GM19372 (cell line): ENCODE measurements at regions not wholly inside any gene's neighbourhood (a gene's known extent, or its start where the extent isn't known, plus 50 kb on each side); places are given as distances from the start of the nearest gene placed in this dataset.
"Not testable (repeated sequence)": the region's sequence is repeated elsewhere in the genome, so short reads cannot be mapped to it uniquely, and the experiment has no call there.

Experiments
- ATAC-seq: cut with Tn5 transposase; IDR thresholded peaks from one replicate; pipeline ENCODE4 v1.9.1; 2021; ENCODE audit warnings: mild to moderate bottlenecking, low read depth, moderate library complexity; ENCODE audit not compliant: unreplicated experiment

DNA sequence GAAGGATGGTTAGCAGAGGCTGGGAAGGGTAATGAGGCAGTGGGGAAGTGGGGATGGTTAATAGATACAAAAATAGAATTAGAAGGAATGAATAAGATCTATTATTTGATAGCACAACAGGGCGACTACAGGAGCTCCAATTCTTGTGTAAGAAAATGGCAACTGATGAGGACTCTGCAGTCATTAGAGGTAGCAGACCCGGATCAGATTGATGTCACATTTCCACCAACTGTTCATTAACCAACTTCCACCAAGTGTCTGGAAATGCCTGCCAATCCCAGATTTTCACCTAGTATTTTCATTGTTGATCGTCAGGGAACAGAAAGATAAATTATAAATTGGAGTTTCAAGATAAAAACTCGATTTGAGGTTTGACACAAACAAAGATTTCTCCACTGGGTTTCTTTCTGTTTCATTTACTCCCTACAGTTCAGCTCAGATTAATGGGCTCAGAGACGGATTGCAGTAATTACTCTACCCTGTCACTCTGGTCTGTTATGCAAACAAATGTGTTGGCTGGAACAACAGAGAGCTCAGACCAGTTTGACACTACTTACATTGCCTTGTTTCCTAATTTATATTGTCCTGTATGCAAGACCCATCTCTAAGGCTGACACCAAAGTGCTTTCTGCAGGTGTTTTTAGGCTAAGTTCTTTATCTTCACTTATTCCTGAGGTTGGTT, 909.2 kb upstream of the PRKX start:
- no peak for ATAC-seq

DNA sequence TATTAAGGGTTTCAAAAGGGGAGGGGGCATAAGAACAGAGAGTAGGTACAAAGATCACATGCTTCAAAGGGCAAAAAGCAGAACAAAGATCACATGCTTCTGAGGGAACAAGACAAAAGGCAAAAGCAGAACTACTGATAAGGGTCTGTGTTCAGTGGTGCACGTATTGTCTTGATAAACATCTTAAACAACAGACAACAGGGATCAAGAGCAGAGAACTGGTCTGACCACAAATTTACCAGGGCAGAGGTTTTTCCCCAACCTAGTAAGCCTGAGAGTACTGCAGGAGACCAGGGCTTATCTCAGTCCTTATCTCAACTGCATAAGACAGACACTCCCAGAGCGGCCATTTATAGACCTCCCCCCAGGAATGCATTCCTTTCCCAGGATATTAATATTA, 900.2 kb upstream of the PRKX start:
- not testable (repeated sequence) for ATAC-seq

DNA sequence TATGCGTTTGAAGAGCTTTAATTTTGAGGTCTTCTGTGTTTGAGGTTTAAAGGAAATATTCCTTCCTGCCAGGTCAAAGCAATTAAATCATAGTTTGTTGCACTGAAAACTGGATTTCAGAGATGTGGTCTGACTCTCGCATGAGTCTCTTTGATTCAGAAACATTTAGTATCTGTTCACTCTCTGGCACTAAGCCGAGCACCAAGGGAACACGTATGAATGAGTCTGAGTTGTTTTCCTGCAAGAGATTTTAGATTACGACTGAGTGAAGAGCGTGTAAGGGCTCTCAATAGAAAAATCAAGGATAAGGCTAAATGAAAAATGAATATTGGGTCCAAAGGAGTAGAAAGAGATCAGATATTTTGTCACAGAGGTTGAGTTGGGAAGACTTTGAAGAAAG, 875.4 kb upstream of the PRKX start:
- no peak for ATAC-seq

DNA sequence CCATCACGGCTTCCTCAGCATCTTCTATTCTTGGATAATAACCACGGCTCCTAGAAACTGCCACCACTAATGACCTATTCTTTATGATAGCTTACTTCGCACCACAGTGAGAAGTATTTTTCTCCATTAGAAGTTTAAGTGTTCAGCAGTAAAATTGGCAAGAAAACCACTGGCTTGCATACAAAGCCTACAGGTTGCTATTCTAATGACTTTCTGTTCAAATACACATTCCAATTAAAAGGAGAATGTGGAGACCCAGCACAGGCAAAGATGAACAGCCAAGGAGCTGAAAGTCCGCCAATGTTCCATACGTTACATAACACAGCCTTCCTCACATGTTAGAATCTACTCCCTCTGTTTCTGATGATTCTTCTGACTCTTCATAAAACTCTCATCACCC, 875.0 kb upstream of the PRKX start:
- ATAC-seq = no peak

DNA sequence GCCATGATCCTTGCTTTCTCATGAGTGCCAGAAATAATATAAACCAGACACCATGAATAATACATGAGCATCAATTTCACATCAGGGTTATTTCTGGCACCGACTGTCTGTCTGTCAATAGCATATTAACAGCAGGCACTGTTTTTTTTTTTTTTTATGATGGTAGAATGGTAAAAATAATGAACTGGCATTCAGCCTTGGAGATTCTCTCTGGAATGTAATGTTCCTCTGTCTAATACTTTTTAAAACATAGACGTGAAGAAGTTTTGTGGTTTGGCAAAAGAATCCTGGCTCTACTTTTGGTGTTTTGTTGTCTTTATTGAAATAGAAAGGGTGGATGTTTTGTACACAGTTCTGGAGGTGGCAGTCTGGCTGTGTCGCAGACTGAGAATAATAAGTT, 874.6 kb upstream of the PRKX start:
- ATAC-seq = no peak

DNA sequence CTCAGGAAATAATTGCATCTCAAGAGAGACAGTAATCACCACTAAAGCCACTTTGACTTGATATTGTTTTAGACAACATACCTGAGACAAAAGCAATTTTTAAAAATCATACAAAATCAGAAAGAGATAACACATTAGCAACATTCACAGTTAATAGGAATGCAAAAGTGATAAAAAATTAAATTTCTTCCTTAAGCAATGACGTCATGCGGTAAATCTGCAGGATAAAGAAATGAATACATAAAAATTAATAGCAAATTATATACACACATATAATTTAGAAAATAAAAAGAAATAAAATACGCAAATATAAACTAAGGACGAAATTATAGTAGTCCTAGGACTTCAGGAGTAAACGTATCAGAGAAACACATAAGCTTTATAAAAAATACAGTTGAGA, 866.5 kb upstream of the PRKX start:
- no peak for ATAC-seq

DNA sequence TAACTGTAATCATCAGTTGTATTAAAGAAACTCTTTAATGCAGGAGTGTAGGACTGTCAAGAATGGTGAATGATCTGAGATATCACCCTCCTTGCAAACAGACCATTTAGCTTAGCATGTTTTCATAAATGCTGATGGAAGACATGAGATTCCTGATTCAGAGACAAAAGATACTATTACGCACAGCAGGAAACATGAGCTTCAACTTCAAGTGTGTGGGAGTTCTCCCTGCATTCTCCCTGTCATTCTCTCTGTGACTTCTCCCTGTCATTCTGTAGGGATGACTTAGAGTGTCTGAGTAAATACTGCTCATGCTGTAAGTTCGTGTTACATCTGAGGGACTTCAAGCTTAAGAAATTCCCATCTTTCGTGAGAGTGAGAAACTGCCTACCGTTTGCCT, 866.0 kb upstream of the PRKX start:
- no peak for ATAC-seq

DNA sequence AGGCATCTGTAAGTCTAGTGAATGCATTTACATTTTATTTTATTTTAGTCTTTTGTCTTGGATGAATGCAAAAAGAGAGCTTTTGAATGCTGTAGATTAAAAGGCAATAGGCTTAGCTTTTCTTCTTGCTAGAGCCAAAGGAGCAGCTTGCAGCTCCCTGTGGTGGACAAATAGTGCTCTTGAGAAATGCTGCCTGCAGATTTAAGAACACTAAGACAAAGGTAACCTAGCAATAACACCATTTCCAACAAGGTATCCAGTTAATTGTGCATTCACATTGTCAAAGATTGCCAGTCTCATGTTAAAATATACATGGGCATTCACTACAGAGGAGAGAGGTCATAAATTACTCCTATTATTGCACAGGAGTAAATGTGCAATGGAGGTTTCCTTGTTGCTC, 859.2 kb upstream of the PRKX start:
- no peak for ATAC-seq

DNA sequence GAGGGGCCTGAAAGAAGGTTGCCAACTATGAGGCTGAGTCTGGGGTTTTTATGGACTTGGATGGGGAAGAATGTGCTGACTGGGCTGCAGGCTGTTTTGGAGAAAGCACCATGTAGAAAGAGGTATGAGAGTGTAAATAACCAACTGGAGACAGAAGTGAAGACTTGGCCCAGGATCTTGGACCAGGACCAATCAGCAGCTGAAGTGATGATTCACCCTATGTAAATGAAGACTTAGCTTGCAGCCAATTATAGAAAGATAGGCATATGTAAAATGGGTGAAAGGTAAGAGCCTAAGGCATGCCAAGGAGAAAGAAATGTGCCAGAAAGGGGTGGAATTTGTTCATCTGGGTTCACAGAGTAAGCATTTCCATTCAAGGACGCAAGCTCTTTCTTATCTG, 856.7 kb upstream of the PRKX start:
- ATAC-seq = no peak

DNA sequence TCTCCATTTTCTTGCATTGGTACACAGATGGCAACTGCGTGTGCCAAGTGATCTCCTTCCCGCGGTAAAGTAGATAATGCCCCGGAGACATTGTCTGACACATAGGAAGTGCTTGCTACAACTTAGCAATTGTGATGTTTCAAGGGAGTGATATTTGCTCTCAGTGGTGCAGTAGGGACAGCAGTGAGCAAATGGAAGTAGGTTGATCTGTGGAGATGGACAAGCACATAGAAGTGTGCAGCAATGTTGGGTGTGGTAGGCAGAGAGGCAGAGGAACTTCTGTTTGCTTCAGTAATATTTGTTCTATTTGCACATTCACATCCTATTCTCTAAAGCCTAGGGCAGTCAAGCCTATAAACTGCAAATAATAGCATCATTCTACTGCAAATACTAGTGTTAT, 846.7 kb upstream of the PRKX start:
- no peak for ATAC-seq

DNA sequence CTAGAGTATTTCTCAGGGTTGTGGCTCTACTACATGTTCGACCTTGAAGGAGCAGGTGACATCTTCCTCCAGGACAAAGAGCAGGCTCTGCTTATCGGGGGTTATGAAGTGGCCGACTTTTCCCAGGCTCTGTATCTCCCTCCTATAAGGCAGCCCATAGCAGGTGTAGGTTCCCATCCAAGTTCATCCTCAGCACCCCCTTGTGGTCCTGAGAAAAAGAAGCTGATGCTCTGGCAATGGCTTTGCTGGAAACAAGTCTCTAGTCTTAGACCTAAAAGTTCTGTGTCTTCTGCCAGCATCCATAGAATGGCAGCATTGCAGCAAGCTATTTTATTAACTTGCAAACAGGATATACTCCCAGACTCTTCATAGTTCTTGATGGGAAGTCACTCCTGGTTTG, 836.6 kb upstream of the PRKX start:
- ATAC-seq = no peak

DNA sequence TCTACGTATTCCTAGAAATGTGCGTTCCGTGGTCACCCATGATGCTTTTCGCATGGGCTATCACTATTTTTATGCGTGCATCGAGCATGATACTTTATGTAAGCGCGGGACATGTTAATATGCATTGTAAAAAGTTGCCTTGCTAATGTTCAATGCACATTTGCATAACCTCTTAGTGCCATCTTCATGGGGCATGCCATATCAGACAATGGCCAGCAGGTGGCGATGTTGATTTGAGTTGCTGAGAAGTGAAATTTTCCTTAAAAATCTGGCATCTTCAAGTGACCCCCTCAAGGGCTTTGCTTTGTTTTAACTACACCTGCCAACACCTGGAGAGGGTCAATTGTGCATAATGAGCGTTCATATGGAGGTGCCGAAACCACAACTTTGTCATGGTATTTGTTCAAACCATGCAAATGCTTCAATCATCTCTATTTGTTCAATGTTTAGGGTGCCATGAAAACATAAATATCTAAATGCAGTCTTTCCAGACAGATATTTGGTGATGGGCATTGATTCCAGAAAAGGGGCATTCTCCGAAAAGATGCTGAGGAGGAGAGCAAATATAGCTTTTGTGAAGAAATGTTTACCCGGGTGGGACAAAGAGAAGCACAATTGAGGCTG, 833.9 kb upstream of the PRKX start:
- peak; percentile 51 for ATAC-seq

DNA sequence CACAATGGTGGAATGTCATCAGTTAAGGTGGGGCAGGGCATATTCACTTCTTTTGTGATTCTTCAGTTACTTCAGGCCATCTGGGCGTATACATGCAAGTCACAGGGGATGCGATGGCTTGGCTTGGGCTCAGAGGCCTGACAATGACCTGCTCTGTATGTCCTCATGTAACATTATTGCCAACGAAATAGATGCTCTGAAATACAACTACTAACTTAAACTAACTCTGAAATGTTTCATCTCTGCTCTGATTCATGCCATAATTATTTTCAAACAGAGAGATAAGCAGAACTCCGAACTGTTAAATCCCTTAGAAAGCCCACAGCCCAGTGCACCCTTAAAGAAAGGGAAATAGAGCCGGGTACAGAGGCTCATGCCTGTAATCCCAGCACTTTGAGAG, 832.7 kb upstream of the PRKX start:
- ATAC-seq = not testable (repeated sequence)

DNA sequence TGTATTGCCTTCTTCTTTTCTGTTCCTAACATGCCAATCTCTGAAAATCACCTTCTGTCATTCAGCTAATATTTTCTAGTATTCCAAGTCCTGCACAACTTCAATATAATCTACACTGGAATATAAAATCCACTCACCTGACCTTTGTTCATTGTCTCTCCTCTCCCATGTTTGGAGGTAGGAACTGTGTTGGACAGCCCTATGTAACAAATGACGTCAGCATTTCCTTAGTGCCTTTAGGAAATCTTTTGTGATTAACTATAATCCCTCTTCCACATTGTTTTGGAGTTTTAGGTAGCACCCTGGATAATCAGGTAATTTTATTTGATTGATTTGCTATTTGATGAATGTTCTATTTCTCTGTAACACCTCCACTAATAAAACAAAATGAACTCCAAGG, 814.8 kb upstream of the PRKX start:
- no peak for ATAC-seq

DNA sequence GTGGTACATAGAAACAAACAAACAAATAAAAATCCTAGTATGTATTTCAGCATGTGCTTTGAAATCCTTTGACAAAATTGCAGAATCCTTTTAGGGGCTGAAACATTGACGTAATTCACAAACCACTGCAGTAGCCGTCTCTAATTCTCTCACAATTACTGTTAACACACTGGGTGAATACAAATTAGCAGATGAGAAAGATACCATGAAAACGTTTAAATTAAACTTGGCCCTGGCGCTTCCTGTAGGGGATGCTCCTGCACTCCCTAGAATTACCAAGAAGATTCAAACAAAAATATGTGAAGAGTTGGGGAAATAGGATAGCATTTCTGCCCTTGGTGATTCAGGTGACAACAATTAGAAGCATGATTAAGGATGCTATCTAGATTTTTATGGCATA, 772.5 kb upstream of the PRKX start:
- no peak for ATAC-seq

DNA sequence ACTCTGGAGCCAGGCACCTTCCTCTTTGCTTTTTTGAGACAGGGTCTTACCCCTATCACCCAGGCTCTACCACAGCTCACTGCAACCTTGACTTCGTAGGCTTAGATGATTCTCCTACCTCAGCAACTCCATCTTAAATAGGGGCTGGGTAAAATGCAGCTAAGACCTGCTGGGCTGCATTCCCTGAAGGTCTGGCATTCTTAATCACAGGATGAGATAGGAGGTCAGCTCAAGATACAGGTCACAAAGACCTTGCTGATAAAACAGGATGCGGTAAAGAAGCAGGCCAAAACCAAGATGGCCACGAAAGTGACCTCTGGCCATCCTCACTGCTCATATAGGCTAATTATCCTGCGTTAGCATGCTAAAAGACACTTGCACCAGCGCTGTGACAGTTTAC, 770.8 kb upstream of the PRKX start:
- no peak for ATAC-seq

DNA sequence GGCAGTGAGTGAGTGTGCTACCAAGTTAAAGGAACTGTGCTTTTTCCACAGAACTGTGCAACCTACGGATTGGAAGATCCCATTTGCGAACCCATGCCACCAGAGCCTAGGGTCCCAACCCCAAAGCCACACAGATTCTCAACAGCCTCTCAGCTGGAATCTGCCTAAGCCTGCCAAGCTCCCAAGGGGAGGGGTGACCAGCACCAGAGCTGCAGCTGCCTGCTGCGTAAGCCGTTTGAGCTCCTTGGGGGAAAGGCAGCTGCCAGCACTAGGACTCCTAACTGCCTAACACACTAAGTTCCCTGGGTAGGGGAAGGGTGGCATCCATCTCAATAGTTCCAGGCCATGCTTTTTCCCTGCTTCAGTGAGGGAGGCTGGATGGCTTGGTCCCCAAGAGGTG, 738.1 kb upstream of the PRKX start:
- no peak for ATAC-seq

DNA sequence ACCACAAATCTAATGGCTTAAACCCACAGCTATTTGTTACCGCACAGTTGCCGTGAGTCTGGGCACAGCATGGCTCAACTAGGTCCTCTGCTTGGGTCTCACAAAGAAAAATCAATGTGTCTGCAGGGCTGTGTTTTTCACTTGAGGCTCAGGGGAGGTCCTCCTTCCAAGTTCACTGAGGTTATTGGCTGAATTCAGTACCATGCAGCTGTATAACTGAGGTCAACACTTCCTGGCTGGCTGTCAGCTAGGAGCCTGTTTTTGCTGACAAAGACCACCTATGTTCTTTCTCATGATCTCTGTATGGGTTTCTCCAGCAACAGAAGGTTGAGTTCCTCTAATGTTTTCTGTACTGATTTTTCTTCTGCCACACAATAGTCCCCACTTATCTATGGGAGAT, 736.7 kb upstream of the PRKX start:
- ATAC-seq = no peak

DNA sequence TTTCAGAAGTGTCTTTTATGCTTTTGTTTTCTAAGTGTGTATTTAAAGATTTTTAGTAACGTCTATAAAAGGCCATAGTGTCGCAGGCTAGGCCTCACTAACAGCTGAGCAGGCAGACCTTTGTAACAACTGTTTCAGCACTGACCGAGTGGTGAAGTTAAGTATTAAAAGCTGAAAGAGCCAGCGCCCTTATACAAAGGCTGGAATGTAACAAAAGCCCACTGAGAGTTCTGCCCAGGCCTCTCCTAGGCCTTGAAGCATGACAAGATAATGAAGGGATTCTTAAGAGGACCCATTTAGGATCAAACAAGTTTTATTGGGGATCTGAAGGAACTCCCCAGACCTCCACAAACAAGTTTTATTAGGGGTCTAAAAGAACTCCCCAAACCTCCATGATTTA, 722.5 kb upstream of the PRKX start:
- no peak for ATAC-seq

DNA sequence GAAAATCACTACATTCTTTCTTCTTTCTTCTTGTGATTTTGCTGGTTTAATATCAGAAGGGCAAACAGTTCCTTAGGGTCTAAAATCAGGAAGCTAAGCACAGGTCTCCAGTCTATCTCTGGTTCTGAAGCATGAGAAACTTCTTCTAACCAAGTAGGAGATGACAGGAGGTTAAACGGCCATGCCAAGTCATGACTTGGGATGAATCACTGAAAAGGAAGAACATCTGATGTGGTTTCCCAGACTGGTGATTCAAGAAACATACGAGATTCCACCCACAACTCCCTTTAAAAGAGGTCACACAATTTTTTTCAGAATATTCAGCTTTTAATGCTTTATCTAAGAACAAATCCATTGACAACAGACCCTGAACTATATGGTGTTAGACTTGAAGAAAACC, 684.0 kb upstream of the PRKX start:
- ATAC-seq = no peak

DNA sequence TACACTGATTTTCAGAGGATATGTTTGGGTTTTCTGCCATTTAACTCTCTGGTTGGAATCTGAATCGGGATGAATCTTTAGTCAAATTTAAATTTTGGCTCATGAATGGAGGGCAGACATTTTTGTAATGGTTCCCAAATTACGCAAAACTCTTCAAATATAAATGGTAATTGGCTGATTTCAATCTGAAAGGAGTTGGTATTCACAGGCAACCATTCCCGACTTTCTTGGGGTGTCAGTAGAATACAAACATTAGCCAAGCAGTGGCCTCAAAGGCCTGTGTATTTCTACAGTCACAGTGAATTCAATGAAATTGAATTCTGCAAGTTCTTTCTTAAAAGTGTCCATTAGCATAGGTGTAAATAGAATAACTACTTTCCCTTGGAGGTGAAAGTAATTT, 668.8 kb upstream of the PRKX start:
- no peak for ATAC-seq

DNA sequence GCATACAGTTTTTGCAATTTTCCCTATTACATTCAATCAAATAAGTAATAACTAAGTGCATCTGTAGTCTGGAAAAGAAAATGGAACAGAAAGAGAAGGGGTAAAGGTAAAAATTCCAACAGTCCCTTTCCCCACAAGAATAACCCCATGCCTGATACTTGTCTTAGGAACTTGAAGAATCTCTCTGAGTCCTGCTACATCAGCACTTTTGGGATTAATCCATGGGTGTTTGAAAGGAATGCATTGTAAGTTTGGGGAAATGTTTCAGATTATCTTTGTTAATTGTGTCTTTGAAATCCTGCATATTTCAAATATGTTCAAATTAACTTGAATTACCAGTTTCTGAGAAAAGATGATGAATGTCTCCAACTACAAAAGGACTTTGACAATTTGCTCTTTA, 667.3 kb upstream of the PRKX start:
- no peak for ATAC-seq

DNA sequence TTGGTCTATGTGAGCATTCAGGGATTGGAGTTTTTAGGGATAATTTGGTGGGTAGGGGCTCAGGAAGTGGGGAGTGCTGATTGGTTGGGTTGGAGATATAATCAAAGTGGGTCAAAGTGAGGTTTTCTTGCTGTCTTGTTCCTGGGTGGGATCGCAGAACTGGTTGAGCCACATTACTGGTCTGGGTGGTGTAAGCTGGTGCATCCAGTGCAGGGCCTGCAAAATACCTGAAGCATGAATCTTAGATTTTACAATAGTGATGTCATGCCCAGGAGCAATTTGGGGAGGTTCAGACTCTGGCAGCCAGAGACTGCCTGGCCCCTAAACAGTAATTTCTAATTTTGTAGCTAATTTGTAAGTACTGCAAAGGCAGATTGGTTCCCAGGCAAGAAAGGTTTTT, 665.6 kb upstream of the PRKX start:
- ATAC-seq = no peak
